OCI-LY1 (cell line): ENCODE measurements at regions not wholly inside any gene's neighbourhood (a gene's known extent, or its start where the extent isn't known, plus 50 kb on each side); places are given as distances from the start of the nearest gene placed in this dataset.

Source experiments
- EZH2 ChIP-seq: fragments of 200-600 bp; sonication (generic), shearing (Covaris generic); IDR thresholded peaks from 2 replicates; pipeline ENCODE4 v1.8.0; 2017; ENCODE audit warnings: borderline replicate concordance, mixed run types, mild to moderate bottlenecking, antibody characterized with exemption, low read length, moderate library complexity, mixed read lengths
- TF ChIP-seq, protein P1 (sequence below): fragments of 200-600 bp; sonication (generic), shearing (Covaris generic); IDR thresholded peaks from 2 replicates; pipeline ENCODE4 v1.5.1; 2017; ENCODE audit warnings: mild to moderate bottlenecking, antibody characterized with exemption, low read length, moderate library complexity, mixed read lengths

- no peak for TF ChIP-seq EZH2
- TF ChIP-seq, protein P1, sequence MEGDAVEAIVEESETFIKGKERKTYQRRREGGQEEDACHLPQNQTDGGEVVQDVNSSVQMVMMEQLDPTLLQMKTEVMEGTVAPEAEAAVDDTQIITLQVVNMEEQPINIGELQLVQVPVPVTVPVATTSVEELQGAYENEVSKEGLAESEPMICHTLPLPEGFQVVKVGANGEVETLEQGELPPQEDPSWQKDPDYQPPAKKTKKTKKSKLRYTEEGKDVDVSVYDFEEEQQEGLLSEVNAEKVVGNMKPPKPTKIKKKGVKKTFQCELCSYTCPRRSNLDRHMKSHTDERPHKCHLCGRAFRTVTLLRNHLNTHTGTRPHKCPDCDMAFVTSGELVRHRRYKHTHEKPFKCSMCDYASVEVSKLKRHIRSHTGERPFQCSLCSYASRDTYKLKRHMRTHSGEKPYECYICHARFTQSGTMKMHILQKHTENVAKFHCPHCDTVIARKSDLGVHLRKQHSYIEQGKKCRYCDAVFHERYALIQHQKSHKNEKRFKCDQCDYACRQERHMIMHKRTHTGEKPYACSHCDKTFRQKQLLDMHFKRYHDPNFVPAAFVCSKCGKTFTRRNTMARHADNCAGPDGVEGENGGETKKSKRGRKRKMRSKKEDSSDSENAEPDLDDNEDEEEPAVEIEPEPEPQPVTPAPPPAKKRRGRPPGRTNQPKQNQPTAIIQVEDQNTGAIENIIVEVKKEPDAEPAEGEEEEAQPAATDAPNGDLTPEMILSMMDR = no peak
Observed at GRCh38 chr4:140250989-140251552, 97.1 kb upstream of the MAML3 start.
